A549 (cell line): ENCODE measurements at regions not wholly inside any gene's neighbourhood (a gene's known extent, or its start where the extent isn't known, plus 50 kb on each side); places are given as distances from the start of the nearest gene placed in this dataset.

ENCODE experiments used
- CEBPB ChIP-seq, 2 experiments: fragments of >200 bp in 1 of 2; sonication (Bioruptor Twin) in 1 of 2; formaldehyde crosslinking in 1 of 2; IDR thresholded peaks; 2 replicates each; pipeline ENCODE4 v1.6.1; 2012 to 2016
- CTCF ChIP-seq: fragments of >200 bp; sonication (Bioruptor Twin); formaldehyde crosslinking; IDR thresholded peaks from 3 replicates; pipeline ENCODE4 v1.5.1; 2016
- POLR2A ChIP-seq: IDR thresholded peaks from 2 replicates; pipeline ENCODE4 v1.6.1; 2012; ENCODE audit warnings: mild to moderate bottlenecking, low read length
- RAD21 ChIP-seq, 2 experiments: fragments of >200 bp in 1 of 2; sonication (Bioruptor Twin) in 1 of 2; formaldehyde crosslinking in 1 of 2; IDR thresholded peaks in 1 of 2; conservative IDR thresholded peaks in 1 of 2; 2 replicates in 1 of 2; 3 replicates in 1 of 2; pipeline ENCODE4 v1.6.1; 2012 to 2018; ENCODE audit warnings: inconsistent platforms in 1 of 2
- RFX5 ChIP-seq: fragments of 450-650 bp; IDR thresholded peaks from 2 replicates; pipeline ENCODE4 v1.7.1; 2014; ENCODE audit warnings: antibody characterized with exemption, mild to moderate bottlenecking, moderate library complexity

GRCh38 chr14:92247341-92247740 lies 75.6 kb upstream of the SLC24A4 start:
- no peak for TF ChIP-seq CTCF
- TF ChIP-seq CEBPB (IDR thresholded peaks at IDR 0.05): no peak
- no peak for TF ChIP-seq RFX5
- TF ChIP-seq POLR2A: no peak
- no peak for TF ChIP-seq RAD21 (conservative IDR thresholded peaks at IDR 0.05 in 1 of 2, IDR thresholded peaks at IDR 0.05 in 1 of 2)
